PC-9 (cell line): ENCODE measurements at regions not wholly inside any gene's neighbourhood (a gene's known extent, or its start where the extent isn't known, plus 50 kb on each side); places are given as distances from the start of the nearest gene placed in this dataset.

Experiments
- BruUV-seq: library from RNA; stranded (reverse); fragments of 400-500 nt; replicated peaks from 2 replicates; lab custom pipeline; 2021; lab: Mats Ljungman, UMichigan
- CTCF ChIA-PET: fragments of 300-600 bp; sonication (Branson Sonifier 250); formaldehyde crosslinking; loops from one replicate; lab custom pipeline; 2022; ENCODE audit warnings: antibody characterized with exemption; lab: Charles Lee
- POLR2A ChIA-PET: fragments of 300-600 bp; sonication (Branson Sonifier 250); formaldehyde crosslinking; loops from one replicate; lab custom pipeline; 2022; ENCODE audit warnings: antibody characterized with exemption; ENCODE audit not compliant: unreplicated experiment; lab: Charles Lee
- DNase-seq, 2 experiments: peaks; one replicate each; pipeline versions ENCODE4 v3.0.0 to v3.0.0-alpha.2; 2015 to 2022; ENCODE audit warnings: mixed read lengths in 1 of 2
- H2AFZ ChIP-seq: fragments of 200-600 bp; sonication (generic); 2 replicates; pipeline ENCODE4 v1.8.1; 2017; ENCODE audit warnings: antibody characterized with exemption
- H3F3A ChIP-seq: fragments of 200-600 bp; sonication (generic); 2 replicates; pipeline ENCODE4 v1.8.1; 2017; ENCODE audit warnings: antibody characterized with exemption, mild to moderate bottlenecking, low read depth; ENCODE audit not compliant: insufficient read depth
- H3K27ac ChIP-seq: fragments of 200-600 bp; sonication (generic); 2 replicates; pipeline ENCODE4 v1.6.1; 2016; ENCODE audit warnings: mixed run types
- H3K27me3 ChIP-seq: fragments of 200-600 bp; sonication (generic); 2 replicates; pipeline ENCODE4 v1.6.1; 2016; ENCODE audit warnings: low read depth, mixed run types; ENCODE audit not compliant: insufficient read depth
- H3K36me3 ChIP-seq: fragments of 200-600 bp; sonication (generic); 2 replicates; pipeline ENCODE4 v1.6.1; 2016; ENCODE audit warnings: low read depth, mixed run types
- H3K4me1 ChIP-seq: fragments of 200-600 bp; sonication (generic); replicated peaks from 2 replicates; pipeline ENCODE4 v1.6.1; 2016; ENCODE audit warnings: mixed run types; ENCODE audit not compliant: insufficient read depth
- H3K4me2 ChIP-seq: fragments of 200-600 bp; sonication (generic); 2 replicates; pipeline ENCODE4 v1.6.1; 2017; ENCODE audit warnings: mixed run types
- H3K4me3 ChIP-seq: fragments of 200-600 bp; sonication (generic); 2 replicates; pipeline ENCODE4 v1.6.1; 2016; ENCODE audit warnings: mixed run types
- H3K79me2 ChIP-seq: fragments of 200-600 bp; sonication (generic); 2 replicates; pipeline ENCODE4 v1.6.1; 2017; ENCODE audit warnings: low read depth, mixed run types
- H3K9me2 ChIP-seq: fragments of 200-600 bp; sonication (generic); 2 replicates; pipeline ENCODE4 v1.8.1; 2017; ENCODE audit warnings: mild to moderate bottlenecking; ENCODE audit not compliant: insufficient read depth
- H3K9me3 ChIP-seq: fragments of 200-600 bp; sonication (generic); 2 replicates; pipeline ENCODE4 v1.8.1; 2016; ENCODE audit warnings: low read depth; ENCODE audit not compliant: insufficient read depth
- H4K20me1 ChIP-seq: fragments of 200-600 bp; sonication (generic); 2 replicates; pipeline ENCODE4 v1.8.1; 2017; ENCODE audit not compliant: insufficient read depth
- CTCF ChIP-seq: fragments of 200-600 bp; sonication (generic); conservative IDR thresholded peaks from 2 replicates; pipeline ENCODE4 v1.6.1; 2017; ENCODE audit warnings: mixed run types, antibody characterized with exemption, mild to moderate bottlenecking, moderate library complexity
- EZH2 ChIP-seq: fragments of 200-600 bp; sonication (generic); IDR thresholded peaks from 2 replicates; pipeline ENCODE4 v1.8.0; 2017; ENCODE audit warnings: antibody characterized with exemption, low read depth
- intact Hi-C: fragments of 100-400 bp; cut with micrococcal nuclease; formaldehyde crosslinking; loops from one replicate; pipeline ENCODE4 v1.10.0; 2022; ENCODE audit not compliant: unreplicated experiment

GRCh38 chr3:152554980-152555379 lies 280.0 kb upstream of the P2RY1 start:
- no peaks in the 10 kb centered on the region for H3F3A ChIP-seq
- CTCF ChIA-PET: no interaction called here
- no peaks in the 10 kb centered on the region for H3K79me2 ChIP-seq
- no peak overlapping the region for H3K4me2 ChIP-seq
- no TSS peak for BruUV-seq
- no peaks in the 10 kb centered on the region for H3K27me3 ChIP-seq
- POLR2A ChIA-PET: no interaction called here
- H4K20me1 ChIP-seq: no peaks in the 10 kb centered on the region
- no peaks in the 10 kb centered on the region for H3K36me3 ChIP-seq
- no peak overlapping the region for H3K27ac ChIP-seq
- H2AFZ ChIP-seq: no peak overlapping the region
- intact Hi-C loops: no loop called here
- H3K9me3 ChIP-seq: 0 out of 2 replicates have a peak, but pooled peaks cover 4% of the 10 kb centered on the region
- no peak overlapping the region for H3K4me3 ChIP-seq
- no peaks in the 10 kb centered on the region for H3K4me1 ChIP-seq
- no peaks in the 10 kb centered on the region for H3K9me2 ChIP-seq
- TF ChIP-seq EZH2: no peak
- no peak for TF ChIP-seq CTCF
- no peak for DNase-seq

- Histone ChIP-seq H3K9me2 (no peaks in the 10 kb centered on the region), H3K4me3 (no peak overlapping the region), H3K9me3 (0 out of 2 replicates have a peak, but pooled peaks cover 4% of the 10 kb centered on the region), H3K36me3 (no peaks in the 10 kb centered on the region), H3K27ac (no peak overlapping the region), H3K4me1 (no peaks in the 10 kb centered on the region), H3K27me3 (no peaks in the 10 kb centered on the region), H4K20me1 (no peaks in the 10 kb centered on the region), H3F3A (no peaks in the 10 kb centered on the region), H3K79me2 (no peaks in the 10 kb centered on the region), H2AFZ (no peak overlapping the region), H3K4me2 (no peak overlapping the region)
- ChIA-PET POLR2A (no interaction called here), CTCF (no interaction called here)
- TF ChIP-seq EZH2 (no peak), CTCF (no peak)
- BruUV-seq: no TSS peak
- DNase-seq: no peak
- intact Hi-C loops: no loop called here
These were observed 279.2 kb upstream of the P2RY1 start for GRCh38 chr3:152555666-152556291.

- H3K36me3 ChIP-seq: no peaks in the 10 kb centered on the region
- no peaks in the 10 kb centered on the region for H3F3A ChIP-seq
- H3K27me3 ChIP-seq: no peaks in the 10 kb centered on the region
- no TSS peak for BruUV-seq
- DNase-seq: no peak
- peak overlapping the region; percentile 63; the same call in 1 of the 2 replicates for H2AFZ ChIP-seq
- no peaks in the 10 kb centered on the region for H3K79me2 ChIP-seq
- no peaks in the 10 kb centered on the region for H4K20me1 ChIP-seq
- H3K27ac ChIP-seq: no peak overlapping the region
- TF ChIP-seq CTCF (no peak), EZH2 (no peak)
- POLR2A ChIA-PET: interaction anchor here (0.7 kb wide), 1 partner anchor 15 kb away, joined by 3 read pairs; no protein-coding TSS in a partner anchor
- no peak overlapping the region for H3K4me2 ChIP-seq
- H3K4me3 ChIP-seq: no peak overlapping the region
- 0 out of 2 replicates have a peak, but pooled peaks cover 4% of the 10 kb centered on the region for H3K9me3 ChIP-seq
- CTCF ChIA-PET: no interaction called here
- H3K4me1 ChIP-seq: no peaks in the 10 kb centered on the region
- H3K9me2 ChIP-seq: no peaks in the 10 kb centered on the region
- intact Hi-C loops: no loop called here
These were observed 278.1 kb upstream of the P2RY1 start for GRCh38 chr3:152556731-152557254.
